GM23248 (cell line): ENCODE measurements at regions not wholly inside any gene's neighbourhood (a gene's known extent, or its start where the extent isn't known, plus 50 kb on each side); places are given as distances from the start of the nearest gene placed in this dataset.

ENCODE experiments used
- DNase-seq: peaks from one replicate; pipeline ENCODE4 v3.0.0-alpha.2; 2015
- H2AFZ ChIP-seq: fragments of 200-600 bp; sonication (generic); 2 replicates; pipeline ENCODE4 v1.6.1; 2016; ENCODE audit warnings: antibody characterized with exemption
- H3F3A ChIP-seq: fragments of 200-600 bp; sonication (generic); 2 replicates; pipeline ENCODE4 v1.6.1; 2016; ENCODE audit warnings: mild to moderate bottlenecking, antibody characterized with exemption, mixed run types; ENCODE audit not compliant: insufficient read depth
- H3K27ac ChIP-seq: fragments of 200-600 bp; sonication (generic); 2 replicates; pipeline ENCODE4 v1.5.1; 2016; ENCODE audit warnings: mild to moderate bottlenecking
- H3K27me3 ChIP-seq: fragments of 200-600 bp; sonication (generic); replicated peaks from 2 replicates; pipeline ENCODE4 v1.6.1; 2016; ENCODE audit warnings: mild to moderate bottlenecking; ENCODE audit not compliant: insufficient read depth
- H3K36me3 ChIP-seq: fragments of 200-600 bp; sonication (generic); 2 replicates; pipeline ENCODE4 v1.6.1; 2016; ENCODE audit warnings: low read depth, mild to moderate bottlenecking
- H3K4me1 ChIP-seq: fragments of 200-600 bp; sonication (generic); 2 replicates; pipeline ENCODE4 v1.6.1; 2016; ENCODE audit warnings: mild to moderate bottlenecking; ENCODE audit not compliant: insufficient read depth
- H3K4me2 ChIP-seq: fragments of 200-600 bp; sonication (generic); one replicate; pipeline ENCODE4 v1.6.1; 2016; ENCODE audit warnings: mild to moderate bottlenecking; ENCODE audit not compliant: unreplicated experiment
- H3K4me3 ChIP-seq: fragments of 200-600 bp; sonication (generic); 2 replicates; pipeline ENCODE4 v1.5.1; 2016; ENCODE audit warnings: mild to moderate bottlenecking
- H3K79me2 ChIP-seq: fragments of 200-600 bp; sonication (generic); 2 replicates; pipeline ENCODE4 v1.6.1; 2016; ENCODE audit warnings: mild to moderate bottlenecking; ENCODE audit not compliant: insufficient read depth
- H3K9ac ChIP-seq: fragments of 200-600 bp; sonication (generic); 2 replicates; pipeline ENCODE4 v1.6.1; 2016; ENCODE audit warnings: mild to moderate bottlenecking
- H3K9me2 ChIP-seq: fragments of 200-600 bp; sonication (generic); 2 replicates; pipeline ENCODE4 v1.6.1; 2016; ENCODE audit warnings: mixed run types, mild to moderate bottlenecking, moderate library complexity; ENCODE audit not compliant: insufficient read depth
- H3K9me3 ChIP-seq: fragments of 200-600 bp; sonication (generic); one replicate; pipeline ENCODE4 v1.6.1; 2017; ENCODE audit warnings: low read depth
- H4K20me1 ChIP-seq: fragments of 200-600 bp; sonication (generic); 2 replicates; pipeline ENCODE4 v1.6.0; 2016; ENCODE audit not compliant: insufficient read depth
- EZH2 ChIP-seq: fragments of 200-600 bp; sonication (generic); IDR thresholded peaks from 2 replicates; pipeline ENCODE4 v1.6.1; 2018; ENCODE audit warnings: antibody characterized with exemption, mild to moderate bottlenecking; ENCODE audit not compliant: insufficient read depth, poor library complexity, severe bottlenecking
- EZH2phosphoT487 ChIP-seq: fragments of 200-600 bp; sonication (generic); IDR thresholded peaks from 2 replicates; pipeline ENCODE4 v1.6.1; 2018; ENCODE audit warnings: antibody characterized with exemption, moderate library complexity, mild to moderate bottlenecking, low read depth; ENCODE audit not compliant: insufficient read depth
- WGBS, 2 experiments: methylation state at CpG; one replicate each; pipeline ENCODE4 v1.1.6; 2015 to 2017; ENCODE audit warnings: low lambda C conversion rate in 2 of 2, low coverage in 1 of 2; ENCODE audit errors: missing lambda C conversion rate in 2 of 2; 5-methylcytosine and 5-hydroxymethylcytosine counted together
- in situ Hi-C: fragments of 300-500 bp; cut with MboI; formaldehyde crosslinking; loops from 2 replicates; pipeline ENCODE4 v1.15.0; 2020

- Histone ChIP-seq H3K9ac (no peak overlapping the region), H2AFZ (no peak overlapping the region), H3K27me3 (no peaks in the 10 kb centered on the region; the same call in 1 of the 2 replicates), H3K9me2 (no peaks in the 10 kb centered on the region), H3K9me3 (no peaks in the 10 kb centered on the region), H3K4me3 (no peak overlapping the region), H3K79me2 (no peaks in the 10 kb centered on the region), H3F3A (no peaks in the 10 kb centered on the region), H3K4me1 (no peaks in the 10 kb centered on the region), H3K36me3 (no peaks in the 10 kb centered on the region), H3K27ac (no peak overlapping the region), H4K20me1 (no peaks in the 10 kb centered on the region), H3K4me2 (no peak overlapping the region)
- TF ChIP-seq EZH2phosphoT487, result no peak
- TF ChIP-seq EZH2, result no peak
- 53% methylated on average over 1 of the region's 1 CpG for WGBS, 2 experiments
- no peak for DNase-seq
- in situ Hi-C loops, result no loop called here
Measured at GRCh38 chr11:81869351-81870065, 864.2 kb downstream of the FAM181B start.

- Histone ChIP-seq H3K4me1 (no peaks in the 10 kb centered on the region), H2AFZ (no peak overlapping the region), H3K27ac (no peak overlapping the region), H3F3A (no peaks in the 10 kb centered on the region), H3K9ac (no peak overlapping the region), H3K27me3 (no peaks in the 10 kb centered on the region; the same call in 1 of the 2 replicates), H3K79me2 (no peaks in the 10 kb centered on the region), H3K4me2 (no peak overlapping the region), H3K4me3 (no peak overlapping the region), H3K9me3 (no peaks in the 10 kb centered on the region), H4K20me1 (no peaks in the 10 kb centered on the region), H3K36me3 (no peaks in the 10 kb centered on the region), H3K9me2 (no peaks in the 10 kb centered on the region)
- in situ Hi-C loops, result no loop called here
- 32 to 44% methylated on average over 2 of the region's 2 CpGs for WGBS, 2 experiments
- DNase-seq, result no peak
- no peak for TF ChIP-seq EZH2phosphoT487
Measured at GRCh38 chr11:81866896-81867295, 866.8 kb downstream of the FAM181B start.

DNA sequence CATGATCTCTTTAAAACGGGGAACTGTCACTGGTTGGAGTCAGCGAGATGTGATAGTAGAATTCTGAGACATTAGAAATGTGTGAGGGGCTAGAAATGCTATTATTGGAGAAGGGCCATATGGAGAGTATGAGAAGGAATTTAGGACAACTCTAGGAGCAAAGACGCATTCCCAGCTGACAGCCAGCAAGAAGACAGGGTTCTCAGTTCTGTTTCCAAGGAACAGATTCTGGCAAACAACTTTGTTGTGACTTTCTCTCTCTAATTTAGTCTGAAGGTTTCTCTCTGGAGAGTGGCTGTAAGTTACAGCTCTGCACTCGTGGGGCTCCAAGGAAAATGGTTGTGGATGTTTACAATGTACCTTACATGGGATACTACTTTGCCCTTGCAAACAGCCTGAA lies 876.3 kb downstream of the FAM181B start:
- Histone ChIP-seq H3K4me3 (no peak overlapping the region), H3F3A (no peaks in the 10 kb centered on the region), H3K9ac (no peak overlapping the region), H3K4me1 (no peaks in the 10 kb centered on the region), H3K4me2 (no peak overlapping the region), H3K27ac (no peak overlapping the region), H3K27me3 (no peaks in the 10 kb centered on the region), H4K20me1 (no peaks in the 10 kb centered on the region), H3K9me3 (no peaks in the 10 kb centered on the region), H3K36me3 (no peaks in the 10 kb centered on the region), H3K9me2 (no peaks in the 10 kb centered on the region), H3K79me2 (no peaks in the 10 kb centered on the region), H2AFZ (no peak overlapping the region)
- in situ Hi-C loops, result no loop called here
- TF ChIP-seq EZH2phosphoT487 (no peak), EZH2 (no peak)
- DNase-seq, result no peak
- 18 to 29% methylated on average over 4 of the region's 4 CpGs for WGBS, 2 experiments

GRCh38 chr11:81853791-81854190 lies 879.9 kb downstream of the FAM181B start:
- Histone ChIP-seq H3K4me2 (no peak overlapping the region), H3K36me3 (no peaks in the 10 kb centered on the region), H3K9ac (no peak overlapping the region), H2AFZ (no peak overlapping the region), H3K4me3 (no peak overlapping the region), H3K79me2 (no peaks in the 10 kb centered on the region), H4K20me1 (no peaks in the 10 kb centered on the region), H3K27me3 (no peaks in the 10 kb centered on the region), H3K4me1 (no peaks in the 10 kb centered on the region), H3K9me2 (no peaks in the 10 kb centered on the region), H3K9me3 (no peaks in the 10 kb centered on the region), H3F3A (no peaks in the 10 kb centered on the region), H3K27ac (no peak overlapping the region)
- no peak for TF ChIP-seq EZH2phosphoT487
- TF ChIP-seq EZH2, result no peak
- in situ Hi-C loops, result no loop called here
- 21 to 27% methylated on average over 1 of the region's 1 CpG for WGBS, 2 experiments
- no peak for DNase-seq

DNA sequence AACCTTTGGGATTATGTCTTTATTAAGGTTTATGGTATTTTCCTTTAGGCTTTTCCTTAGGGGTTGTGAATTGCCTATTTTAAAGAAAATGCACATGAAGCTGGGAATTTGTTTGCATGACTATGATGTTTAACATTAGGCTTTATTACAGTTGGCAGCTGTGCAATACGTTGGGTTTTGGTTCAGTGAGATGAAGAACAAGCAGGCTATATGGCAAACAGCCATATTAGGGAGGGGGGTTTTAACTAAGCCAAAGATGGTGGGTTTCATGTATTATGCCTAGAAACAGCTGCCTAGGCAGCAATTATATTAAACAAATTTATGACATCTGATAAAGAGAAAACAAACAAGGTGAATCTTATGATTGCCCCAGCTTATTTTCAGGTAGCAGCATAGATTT lies 880.8 kb downstream of the FAM181B start:
- Histone ChIP-seq H3F3A (no peaks in the 10 kb centered on the region), H3K4me3 (no peak overlapping the region), H2AFZ (no peak overlapping the region), H3K4me1 (no peaks in the 10 kb centered on the region), H3K36me3 (no peaks in the 10 kb centered on the region), H3K9me2 (no peaks in the 10 kb centered on the region), H3K4me2 (no peak overlapping the region), H4K20me1 (no peaks in the 10 kb centered on the region), H3K27me3 (no peaks in the 10 kb centered on the region), H3K9ac (no peak overlapping the region), H3K9me3 (no peaks in the 10 kb centered on the region), H3K27ac (no peak overlapping the region), H3K79me2 (no peaks in the 10 kb centered on the region)
- in situ Hi-C loops, result no loop called here
- 4 to 7% methylated on average over 1 of the region's 1 CpG for WGBS, 2 experiments
- DNase-seq, result no peak
- TF ChIP-seq EZH2, result no peak
- no peak for TF ChIP-seq EZH2phosphoT487
